Keratinocyte (primary cell): ENCODE measurements at regions not wholly inside any gene's neighbourhood (a gene's known extent, or its start where the extent isn't known, plus 50 kb on each side); places are given as distances from the start of the nearest gene placed in this dataset.

Source experiments
- DNase-seq: peaks from one replicate; pipeline ENCODE4 v3.0.0-alpha.2; 2011; ENCODE audit warnings: low read depth, missing footprints, low spot score
- FAIRE-seq: peaks from 2 replicates; lab custom pipeline; 2011; peaks lifted over from hg19 to GRCh38; lab: Jason Lieb, UNC
- H2AFZ ChIP-seq: 2 replicates; pipeline ENCODE4 v1.6.0; 2012; ENCODE audit warnings: low read length, control low read depth, inconsistent platforms; ENCODE audit not compliant: control insufficient read depth
- H3K27ac ChIP-seq: 2 replicates; pipeline ENCODE4 v1.5.1; 2011; ENCODE audit warnings: low read length; ENCODE audit not compliant: control insufficient read depth, insufficient read depth
- H3K27me3 ChIP-seq: 3 replicates; pipeline ENCODE4 v1.6.0; 2011; ENCODE audit warnings: low read length; ENCODE audit not compliant: control insufficient read depth, insufficient read depth; ENCODE audit errors: extremely low read depth
- H3K36me3 ChIP-seq, 2 experiments: 2 replicates in 1 of 2; 3 replicates in 1 of 2; pipeline ENCODE4 v1.5.1; 2011; ENCODE audit warnings: low read length in 2 of 2, mild to moderate bottlenecking in 1 of 2; ENCODE audit not compliant: control insufficient read depth in 2 of 2, insufficient read depth in 2 of 2; ENCODE audit errors: extremely low read depth in 1 of 2
- H3K4me1 ChIP-seq: 3 replicates; pipeline ENCODE4 v1.5.1; 2011; ENCODE audit warnings: low read length; ENCODE audit not compliant: control insufficient read depth, insufficient read depth; ENCODE audit errors: extremely low read depth
- H3K4me2 ChIP-seq: 3 replicates; pipeline ENCODE4 v1.6.0; 2011; ENCODE audit warnings: low read depth, low read length; ENCODE audit not compliant: control insufficient read depth, insufficient read depth; ENCODE audit errors: extremely low read depth
- H3K4me3 ChIP-seq, 3 experiments: fragments of 200-600 bp in 1 of 3; sonication (generic) in 1 of 3; 2 replicates in 2 of 3; 3 replicates in 1 of 3; pipeline ENCODE4 v1.5.1; 2011 to 2016; ENCODE audit warnings: low read length in 3 of 3, mild to moderate bottlenecking in 3 of 3, control low read depth in 2 of 3, inconsistent platforms in 1 of 3, low read depth in 1 of 3, mixed read lengths in 1 of 3, mixed run types in 1 of 3, moderate library complexity in 1 of 3; ENCODE audit not compliant: control insufficient read depth in 2 of 3, insufficient read depth in 2 of 3; ENCODE audit errors: extremely low read depth in 1 of 3
- H3K79me2 ChIP-seq: 2 replicates; pipeline ENCODE4 v1.6.0; 2012; ENCODE audit warnings: low read length; ENCODE audit not compliant: control insufficient read depth, insufficient read depth
- H3K9ac ChIP-seq: 3 replicates; pipeline ENCODE4 v1.6.0; 2011; ENCODE audit warnings: low read length; ENCODE audit not compliant: control insufficient read depth, insufficient read depth; ENCODE audit errors: extremely low read depth
- H3K9me1 ChIP-seq: 3 replicates; pipeline ENCODE4 v1.6.0; 2011; ENCODE audit warnings: low read length; ENCODE audit not compliant: control insufficient read depth, insufficient read depth; ENCODE audit errors: extremely low read depth
- H3K9me3 ChIP-seq: 2 replicates; pipeline ENCODE4 v1.5.1; 2012; ENCODE audit warnings: low read depth, low read length; ENCODE audit not compliant: control insufficient read depth
- H4K20me1 ChIP-seq: 3 replicates; pipeline ENCODE4 v1.6.0; 2011; ENCODE audit warnings: low read length; ENCODE audit not compliant: control insufficient read depth, insufficient read depth; ENCODE audit errors: extremely low read depth
- CTCF ChIP-seq, 3 experiments: IDR thresholded peaks in 1 of 3; conservative IDR thresholded peaks in 1 of 3; optimal IDR thresholded peaks in 1 of 3; 2 replicates in 2 of 3; 3 replicates in 1 of 3; pipeline versions ENCODE3 to v1.5.1; 2011; ENCODE audit warnings: low read length in 3 of 3, mild to moderate bottlenecking in 3 of 3, moderate library complexity in 2 of 3, control low read depth in 1 of 3, inconsistent platforms in 1 of 3; ENCODE audit not compliant: insufficient read depth in 2 of 3; ENCODE audit errors: extremely low read depth in 1 of 3
- EZH2 ChIP-seq: IDR thresholded peaks from one replicate; pipeline ENCODE4 v1.6.1; 2012; ENCODE audit warnings: inconsistent platforms, mild to moderate bottlenecking, low read length, moderate library complexity
- dilution Hi-C: fragments of 300-500 bp; cut with MboI; formaldehyde crosslinking; loops from one replicate; pipeline ENCODE4 v1.7.0; 2020; ENCODE audit warnings: low sequenced_read_pairs; ENCODE audit not compliant: extremely low pct_ligation_motif_present

DNA sequence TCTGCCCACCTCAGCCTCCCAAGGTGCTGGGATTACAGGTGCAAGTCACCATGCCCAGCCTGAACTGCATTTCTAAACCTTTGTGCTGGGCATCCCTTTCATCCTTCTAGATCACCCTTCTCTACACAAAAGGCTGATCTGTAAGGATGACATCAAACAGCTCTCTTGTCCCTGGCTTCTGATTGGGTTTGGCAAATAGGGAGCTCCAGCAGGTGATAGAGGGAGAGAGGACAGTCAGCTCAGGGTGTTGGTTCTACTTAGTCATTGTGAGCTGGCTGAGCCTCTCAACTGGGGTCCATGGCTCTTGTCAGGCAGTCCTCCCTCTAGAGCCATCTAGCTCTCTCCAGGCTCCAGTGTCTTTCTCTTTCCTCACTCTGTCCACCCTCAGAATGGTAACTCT is 237.6 kb upstream of the JARID2 start:
- dilution Hi-C loops: no loop called here

GRCh38 chr6:15014958-15015357 is 230.9 kb upstream of the JARID2 start:
- no peak for FAIRE-seq
- no peaks in the 10 kb centered on the region for H3K9me1 ChIP-seq

More for the DNA sequence above, 237.6 kb upstream of the JARID2 start:
- DNase-seq (no peak), FAIRE-seq (no peak)
- no peaks in the 10 kb centered on the region for H3K79me2 ChIP-seq
- H3K4me3 ChIP-seq: no peak overlapping the region
- H3K36me3 ChIP-seq: no peaks in the 10 kb centered on the region
- H2AFZ ChIP-seq: no peak overlapping the region
- H3K27ac ChIP-seq: no peak overlapping the region
- no peaks in the 10 kb centered on the region for H3K27me3 ChIP-seq
- TF ChIP-seq EZH2: no peak
- no peak for TF ChIP-seq CTCF (optimal IDR thresholded peaks at IDR 0.05 in 1 of 3, IDR thresholded peaks at IDR 0.05 in 1 of 3, conservative IDR thresholded peaks at IDR 0.05 in 1 of 3; ENCODE audit: extremely low read depth in 1 of 3, insufficient read depth in 2 of 3, low read length in 3 of 3)
- no peaks in the 10 kb centered on the region for H4K20me1 ChIP-seq
- H3K9me1 ChIP-seq: no peaks in the 10 kb centered on the region
- no peaks in the 10 kb centered on the region for H3K4me1 ChIP-seq
- no peak overlapping the region for H3K4me2 ChIP-seq
- no peaks in the 10 kb centered on the region for H3K9me3 ChIP-seq
- no peak overlapping the region for H3K9ac ChIP-seq

More at GRCh38 chr6:15014958-15015357, 230.9 kb upstream of the JARID2 start:
- no peaks in the 10 kb centered on the region for H3K79me2 ChIP-seq
- no peak overlapping the region for H2AFZ ChIP-seq
- H3K4me3 ChIP-seq: no peak overlapping the region
- H4K20me1 ChIP-seq: no peaks in the 10 kb centered on the region
- no peaks in the 10 kb centered on the region for H3K4me1 ChIP-seq
- no peaks in the 10 kb centered on the region for H3K36me3 ChIP-seq
- H3K4me2 ChIP-seq: no peak overlapping the region
- TF ChIP-seq EZH2: no peak
- no peak for TF ChIP-seq CTCF (optimal IDR thresholded peaks at IDR 0.05 in 1 of 3, IDR thresholded peaks at IDR 0.05 in 1 of 3, conservative IDR thresholded peaks at IDR 0.05 in 1 of 3; ENCODE audit: extremely low read depth in 1 of 3, insufficient read depth in 2 of 3, low read length in 3 of 3)
- no peaks in the 10 kb centered on the region for H3K27me3 ChIP-seq
- no peak for DNase-seq
- H3K9ac ChIP-seq: no peak overlapping the region
- H3K27ac ChIP-seq: no peak overlapping the region
- no peaks in the 10 kb centered on the region for H3K9me3 ChIP-seq
- dilution Hi-C loops: no loop called here
